ENCODE measurements at regions not wholly inside any gene's neighbourhood (a gene's known extent, or its start where the extent isn't known, plus 50 kb on each side); places are given as distances from the start of the nearest gene placed in this dataset.

GRCh38 chr10:3363311-3364045, 190.9 kb upstream of the PITRM1 start:
- no peak for DNase-seq

GRCh38 chr10:3362394-3362793, 189.8 kb upstream of the PITRM1 start:
- DNase-seq = no peak

- no peak for DNase-seq
Measured at GRCh38 chr10:3361640-3362039, 189.1 kb upstream of the PITRM1 start.

- DNase-seq = no peak
Measured at GRCh38 chr10:3357737-3358136, 185.2 kb upstream of the PITRM1 start.

- no peak for DNase-seq
Measured at GRCh38 chr10:3355536-3355935, 183.0 kb upstream of the PITRM1 start.

GRCh38 chr10:3354174-3354900, 181.8 kb upstream of the PITRM1 start:
- no peak for DNase-seq

- no peak for DNase-seq
Measured at GRCh38 chr10:3353235-3353634, 180.7 kb upstream of the PITRM1 start.

- no peak for DNase-seq
Measured at GRCh38 chr10:3350617-3351258, 178.2 kb upstream of the PITRM1 start.

- DNase-seq = no peak
Measured at GRCh38 chr10:3350205-3350604, 177.6 kb upstream of the PITRM1 start.

- DNase-seq = no peak
Measured at GRCh38 chr10:3348564-3348963, 176.0 kb upstream of the PITRM1 start.

GRCh38 chr10:3347413-3348182, 175.0 kb upstream of the PITRM1 start:
- no peak for DNase-seq

GRCh38 chr10:3346851-3347250, 174.3 kb upstream of the PITRM1 start:
- no peak for DNase-seq

- no peak for DNase-seq
Measured at GRCh38 chr10:3342771-3343170, 170.2 kb upstream of the PITRM1 start.

- no peak for DNase-seq
Measured at GRCh38 chr10:3340127-3340730, 167.6 kb upstream of the PITRM1 start.

- no peak for DNase-seq
Measured at GRCh38 chr10:3339531-3339950, 167.0 kb upstream of the PITRM1 start.

- DNase-seq = no peak
Measured at GRCh38 chr10:3339121-3339520, 166.5 kb upstream of the PITRM1 start.

GRCh38 chr10:3337741-3338140, 165.2 kb upstream of the PITRM1 start:
- no peak for DNase-seq

GRCh38 chr10:3336673-3337293, 164.2 kb upstream of the PITRM1 start:
- no peak for DNase-seq

GRCh38 chr10:3333426-3333825, 160.8 kb upstream of the PITRM1 start:
- DNase-seq = no peak

GRCh38 chr10:3331690-3332230, 159.2 kb upstream of the PITRM1 start:
- DNase-seq = no peak

- no peak for DNase-seq
Measured at GRCh38 chr10:3331187-3331586, 158.6 kb upstream of the PITRM1 start.

GRCh38 chr10:3330663-3331062, 158.1 kb upstream of the PITRM1 start:
- DNase-seq = no peak

All from activated CD4-positive, CD25-positive, alpha-beta regulatory T cell (primary cell).